Peyer's patch (tissue), 4 donors: ENCODE measurements at regions not wholly inside any gene's neighbourhood (a gene's known extent, or its start where the extent isn't known, plus 50 kb on each side); places are given as distances from the start of the nearest gene placed in this dataset.

Experiments
- POLR2A ChIP-seq, 2 donors: fragments of 450-650 bp; IDR thresholded peaks; one replicate each; pipeline ENCODE4 v1.5.1; 2017; ENCODE audit warnings: antibody characterized with exemption in 2 of 2, mild to moderate bottlenecking in 2 of 2, moderate library complexity in 2 of 2
- TF ChIP-seq, protein P1 (sequence below), 6 experiments: fragments of 450-650 bp in 4 of 6; fragments of 200-600 bp in 2 of 6; sonication (generic) in 1 of 6; IDR thresholded peaks; one replicate each; pipeline ENCODE4 v1.5.1; 2017 to 2019; ENCODE audit warnings: antibody characterized with exemption in 6 of 6, mild to moderate bottlenecking in 3 of 6, moderate library complexity in 1 of 6

DNA sequence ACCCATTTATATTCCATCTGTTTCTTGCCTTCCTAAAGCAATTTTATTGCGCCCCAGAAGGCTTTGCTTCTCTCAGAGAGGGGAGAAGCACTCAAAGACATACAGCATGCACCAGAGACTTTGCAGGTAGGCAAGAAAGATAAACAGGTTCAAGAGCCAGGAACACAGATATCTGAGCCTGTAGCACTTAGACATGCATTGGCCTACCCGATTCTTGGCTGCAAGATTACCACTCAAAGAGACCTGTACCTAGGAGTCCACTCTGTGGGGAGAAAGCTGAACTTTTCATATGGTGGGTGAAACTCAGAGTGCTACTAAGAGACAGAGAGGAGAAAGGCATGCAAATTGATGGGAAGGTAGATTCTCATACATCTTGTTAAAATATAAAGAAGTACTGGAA is 609.4 kb upstream of the PKN2 start:
- TF ChIP-seq, protein P1, sequence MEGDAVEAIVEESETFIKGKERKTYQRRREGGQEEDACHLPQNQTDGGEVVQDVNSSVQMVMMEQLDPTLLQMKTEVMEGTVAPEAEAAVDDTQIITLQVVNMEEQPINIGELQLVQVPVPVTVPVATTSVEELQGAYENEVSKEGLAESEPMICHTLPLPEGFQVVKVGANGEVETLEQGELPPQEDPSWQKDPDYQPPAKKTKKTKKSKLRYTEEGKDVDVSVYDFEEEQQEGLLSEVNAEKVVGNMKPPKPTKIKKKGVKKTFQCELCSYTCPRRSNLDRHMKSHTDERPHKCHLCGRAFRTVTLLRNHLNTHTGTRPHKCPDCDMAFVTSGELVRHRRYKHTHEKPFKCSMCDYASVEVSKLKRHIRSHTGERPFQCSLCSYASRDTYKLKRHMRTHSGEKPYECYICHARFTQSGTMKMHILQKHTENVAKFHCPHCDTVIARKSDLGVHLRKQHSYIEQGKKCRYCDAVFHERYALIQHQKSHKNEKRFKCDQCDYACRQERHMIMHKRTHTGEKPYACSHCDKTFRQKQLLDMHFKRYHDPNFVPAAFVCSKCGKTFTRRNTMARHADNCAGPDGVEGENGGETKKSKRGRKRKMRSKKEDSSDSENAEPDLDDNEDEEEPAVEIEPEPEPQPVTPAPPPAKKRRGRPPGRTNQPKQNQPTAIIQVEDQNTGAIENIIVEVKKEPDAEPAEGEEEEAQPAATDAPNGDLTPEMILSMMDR (IDR thresholded peaks at IDR 0.05) = no peak
- no peak for TF ChIP-seq POLR2A (IDR thresholded peaks at IDR 0.05)
